Skeletal muscle satellite cell (primary cell): ENCODE measurements at regions not wholly inside any gene's neighbourhood (a gene's known extent, or its start where the extent isn't known, plus 50 kb on each side); places are given as distances from the start of the nearest gene placed in this dataset.
A peak's percentile ranks its signal among the peaks of the same experiment; 100 is the strongest.

Experiments
- H3K27me3 ChIP-seq: 2 replicates; pipeline ENCODE4 v1.7.0; 2013; ENCODE audit warnings: low read length; ENCODE audit not compliant: control insufficient read depth, insufficient read depth
- H3K36me3 ChIP-seq: 2 replicates; pipeline ENCODE4 v1.7.0; 2013; ENCODE audit warnings: mild to moderate bottlenecking, control low read depth, low read length; ENCODE audit not compliant: insufficient read depth
- H3K4me1 ChIP-seq: 2 replicates; pipeline ENCODE4 v1.7.0; 2013; ENCODE audit warnings: low read length; ENCODE audit not compliant: control insufficient read depth, insufficient read depth
- H3K4me2 ChIP-seq: 2 replicates; pipeline ENCODE4 v1.7.0; 2013; ENCODE audit warnings: mild to moderate bottlenecking, low read length
- H3K4me3 ChIP-seq: 2 replicates; pipeline ENCODE4 v1.7.0; 2013; ENCODE audit warnings: low read length
- H3K9ac ChIP-seq: 2 replicates; pipeline ENCODE4 v1.7.0; 2013; ENCODE audit warnings: mild to moderate bottlenecking, low read depth, low read length, moderate library complexity
- H3K9me3 ChIP-seq: replicated peaks from 2 replicates; pipeline ENCODE4 v1.7.0; 2013; ENCODE audit warnings: mild to moderate bottlenecking, control low read depth, low read length

GRCh38 chr18:40929399-40929798 is 1025.6 kb upstream of the PIK3C3 start:
- Histone ChIP-seq H3K9ac (no peak overlapping the region), H3K4me3 (no peak overlapping the region), H3K27me3 (no peaks in the 10 kb centered on the region), H3K4me2 (no peak overlapping the region), H3K9me3 (no peaks in the 10 kb centered on the region), H3K4me1 (no peaks in the 10 kb centered on the region), H3K36me3 (no peaks in the 10 kb centered on the region)

- no peaks in the 10 kb centered on the region for H3K36me3 ChIP-seq
- no peaks in the 10 kb centered on the region for H3K27me3 ChIP-seq
- H3K4me1 ChIP-seq = no peaks in the 10 kb centered on the region
- H3K4me3 ChIP-seq = no peak overlapping the region
- H3K9ac ChIP-seq = no peak overlapping the region
- no peak overlapping the region for H3K4me2 ChIP-seq
- H3K9me3 ChIP-seq = no peaks in the 10 kb centered on the region
Observed at GRCh38 chr18:40926679-40927078, 1028.4 kb upstream of the PIK3C3 start.

- Histone ChIP-seq H3K4me1 (no peaks in the 10 kb centered on the region), H3K36me3 (no peaks in the 10 kb centered on the region), H3K9me3 (no peaks in the 10 kb centered on the region), H3K4me3 (no peak overlapping the region), H3K27me3 (no peaks in the 10 kb centered on the region), H3K4me2 (no peak overlapping the region), H3K9ac (no peak overlapping the region)
Observed at GRCh38 chr18:40925071-40925541, 1029.9 kb upstream of the PIK3C3 start.

- Histone ChIP-seq H3K4me2 (no peak overlapping the region), H3K9ac (no peak overlapping the region), H3K4me3 (no peak overlapping the region), H3K27me3 (no peaks in the 10 kb centered on the region), H3K36me3 (no peaks in the 10 kb centered on the region), H3K9me3 (no peaks in the 10 kb centered on the region), H3K4me1 (no peaks in the 10 kb centered on the region)
Observed at GRCh38 chr18:40921845-40922629, 1033.0 kb upstream of the PIK3C3 start.

- Histone ChIP-seq H3K9ac (no peak overlapping the region), H3K4me2 (no peak overlapping the region), H3K4me1 (peaks cover 8% of the 10 kb centered on the region), H3K27me3 (no peaks in the 10 kb centered on the region), H3K4me3 (no peak overlapping the region), H3K36me3 (no peaks in the 10 kb centered on the region), H3K9me3 (no peaks in the 10 kb centered on the region)
Observed at GRCh38 chr18:40917056-40917455, 1038.0 kb upstream of the PIK3C3 start.

- Histone ChIP-seq H3K9ac (no peak overlapping the region), H3K27me3 (no peaks in the 10 kb centered on the region), H3K4me3 (no peak overlapping the region), H3K4me2 (no peak overlapping the region), H3K36me3 (no peaks in the 10 kb centered on the region), H3K4me1 (peaks cover 18% of the 10 kb centered on the region), H3K9me3 (no peaks in the 10 kb centered on the region)
Observed at GRCh38 chr18:40915724-40916123, 1039.3 kb upstream of the PIK3C3 start.

GRCh38 chr18:40911582-40912254 is 1043.3 kb upstream of the PIK3C3 start:
- no peaks in the 10 kb centered on the region for H3K27me3 ChIP-seq
- H3K36me3 ChIP-seq = no peaks in the 10 kb centered on the region
- H3K4me1 ChIP-seq = peaks cover 15% of the 10 kb centered on the region
- H3K9me3 ChIP-seq = no peaks in the 10 kb centered on the region
- no peak overlapping the region for H3K4me3 ChIP-seq
- H3K9ac ChIP-seq = no peak overlapping the region
- H3K4me2 ChIP-seq = no peak overlapping the region

GRCh38 chr18:40911041-40911440 is 1044.0 kb upstream of the PIK3C3 start:
- H3K4me2 ChIP-seq = no peak overlapping the region
- no peaks in the 10 kb centered on the region for H3K36me3 ChIP-seq
- peaks cover 12% of the 10 kb centered on the region for H3K4me1 ChIP-seq

GRCh38 chr18:40907842-40908241 is 1047.2 kb upstream of the PIK3C3 start:
- Histone ChIP-seq H3K4me3 (no peak overlapping the region), H3K36me3 (no peaks in the 10 kb centered on the region), H3K27me3 (no peaks in the 10 kb centered on the region), H3K9me3 (no peaks in the 10 kb centered on the region), H3K4me1 (peaks cover 12% of the 10 kb centered on the region), H3K4me2 (peak overlapping the region; percentile 40), H3K9ac (no peak overlapping the region)

More at GRCh38 chr18:40911041-40911440, 1044.0 kb upstream of the PIK3C3 start:
- Histone ChIP-seq H3K9me3 (no peaks in the 10 kb centered on the region), H3K9ac (no peak overlapping the region), H3K27me3 (no peaks in the 10 kb centered on the region), H3K4me3 (no peak overlapping the region)

- H3K9me3 ChIP-seq = no peaks in the 10 kb centered on the region
- no peak overlapping the region for H3K9ac ChIP-seq
- no peaks in the 10 kb centered on the region for H3K27me3 ChIP-seq
- no peak overlapping the region for H3K4me3 ChIP-seq
- H3K36me3 ChIP-seq = no peaks in the 10 kb centered on the region
- no peaks in the 10 kb centered on the region for H3K4me1 ChIP-seq
- H3K4me2 ChIP-seq = no peak overlapping the region
Observed at GRCh38 chr18:40904295-40904694, 1050.7 kb upstream of the PIK3C3 start.

GRCh38 chr18:40902436-40902835 is 1052.6 kb upstream of the PIK3C3 start:
- H3K4me2 ChIP-seq = no peak overlapping the region
- H3K27me3 ChIP-seq = no peaks in the 10 kb centered on the region
- no peaks in the 10 kb centered on the region for H3K9me3 ChIP-seq
- no peak overlapping the region for H3K4me3 ChIP-seq
- no peak overlapping the region for H3K9ac ChIP-seq
- H3K36me3 ChIP-seq = no peaks in the 10 kb centered on the region
- H3K4me1 ChIP-seq = no peaks in the 10 kb centered on the region

GRCh38 chr18:40897884-40898283 is 1057.2 kb upstream of the PIK3C3 start:
- Histone ChIP-seq H3K36me3 (no peaks in the 10 kb centered on the region), H3K27me3 (no peaks in the 10 kb centered on the region), H3K9me3 (peaks cover 3% of the 10 kb centered on the region), H3K4me2 (no peak overlapping the region), H3K9ac (no peak overlapping the region), H3K4me1 (no peaks in the 10 kb centered on the region), H3K4me3 (no peak overlapping the region)
